Neural cell (in vitro differentiated cells): ENCODE measurements at regions not wholly inside any gene's neighbourhood (a gene's known extent, or its start where the extent isn't known, plus 50 kb on each side); places are given as distances from the start of the nearest gene placed in this dataset.

Source experiments
- H2AFZ ChIP-seq: fragments of 200-600, 300-800 bp; sonication (generic), shearing (Covaris generic); 2 replicates; pipeline ENCODE4 v1.6.0; 2014; ENCODE audit warnings: low read depth, mild to moderate bottlenecking, antibody characterized with exemption, low read length, moderate library complexity
- H3F3A ChIP-seq: fragments of 200-600 bp; shearing (Covaris generic); 2 replicates; pipeline ENCODE4 v1.6.1; 2016; ENCODE audit warnings: mild to moderate bottlenecking, moderate library complexity, mixed read lengths, antibody characterized with exemption, low read length; ENCODE audit not compliant: insufficient read depth, poor library complexity, severe bottlenecking
- H3K27ac ChIP-seq: fragments of 200-600, 300-800 bp; sonication (generic), shearing (Covaris generic); 2 replicates; pipeline ENCODE4 v1.5.1; 2014; ENCODE audit warnings: mild to moderate bottlenecking, low read length, moderate library complexity
- H3K27me3 ChIP-seq: fragments of 300-800, 200-600 bp; sonication (generic), shearing (Covaris generic); 2 replicates; pipeline ENCODE4 v1.6.0; 2014; ENCODE audit warnings: mild to moderate bottlenecking, low read depth, low read length, moderate library complexity; ENCODE audit not compliant: insufficient read depth
- H3K36me3 ChIP-seq: fragments of 300-800, 200-600 bp; sonication (generic), shearing (Covaris generic); 2 replicates; pipeline ENCODE4 v1.5.1; 2014; ENCODE audit warnings: mild to moderate bottlenecking, antibody characterized with exemption, low read length, moderate library complexity; ENCODE audit not compliant: insufficient read depth
- H3K4me2 ChIP-seq: fragments of 300-800, 200-600 bp; sonication (generic), shearing (Covaris generic); 2 replicates; pipeline ENCODE4 v1.6.0; 2014; ENCODE audit warnings: mild to moderate bottlenecking, low read length
- H3K4me3 ChIP-seq: fragments of 300-800, 200-600 bp; sonication (generic), shearing (Covaris generic); 2 replicates; pipeline ENCODE4 v1.5.1; 2014; ENCODE audit warnings: mild to moderate bottlenecking, low read length, moderate library complexity
- H3K79me2 ChIP-seq: fragments of 200-600 bp; shearing (Covaris generic); replicated peaks from 2 replicates; pipeline ENCODE4 v1.6.0; 2014; ENCODE audit warnings: mild to moderate bottlenecking, low read length, moderate library complexity; ENCODE audit not compliant: insufficient read depth
- H3K9ac ChIP-seq: fragments of 300-800, 200-600 bp; sonication (generic), shearing (Covaris generic); 2 replicates; pipeline ENCODE4 v1.6.1; 2016; ENCODE audit warnings: mild to moderate bottlenecking, low read length, mixed read lengths
- H3K9me2 ChIP-seq: fragments of 200-600 bp; shearing (Covaris generic); 2 replicates; pipeline ENCODE4 v1.6.1; 2016; ENCODE audit warnings: mild to moderate bottlenecking, low read length, mixed read lengths; ENCODE audit not compliant: insufficient read depth
- H3K9me3 ChIP-seq: fragments of 200-600, 300-800 bp; sonication (generic), shearing (Covaris generic); 2 replicates; pipeline ENCODE4 v1.6.1; 2016; ENCODE audit warnings: mild to moderate bottlenecking, mixed run types, low read length, moderate library complexity, mixed read lengths
- H4K20me1 ChIP-seq: fragments of 200-600 bp; shearing (Covaris generic); 2 replicates; pipeline ENCODE4 v1.6.1; 2016; ENCODE audit warnings: mild to moderate bottlenecking, mixed run types; ENCODE audit not compliant: insufficient read depth
- EP300 ChIP-seq: fragments of 450-650 bp; conservative IDR thresholded peaks from 2 replicates; pipeline ENCODE4 v1.6.1; 2014; ENCODE audit warnings: antibody characterized with exemption, mild to moderate bottlenecking, moderate library complexity; ENCODE audit not compliant: poor library complexity, severe bottlenecking
- EZH2 ChIP-seq: fragments of 200-600, 300-800 bp; shearing (Covaris generic), sonication (generic); IDR thresholded peaks from 2 replicates; pipeline ENCODE4 v1.6.1; 2014; ENCODE audit warnings: antibody characterized with exemption, low read length, borderline replicate concordance, mild to moderate bottlenecking; ENCODE audit not compliant: insufficient read depth, poor library complexity, severe bottlenecking
- MXI1 ChIP-seq: fragments of 450-650 bp; conservative IDR thresholded peaks from 2 replicates; pipeline ENCODE4 v1.6.1; 2014; ENCODE audit warnings: antibody characterized with exemption, mild to moderate bottlenecking; ENCODE audit not compliant: poor library complexity, severe bottlenecking
- POLR2AphosphoS5 ChIP-seq: IDR thresholded peaks from 2 replicates; pipeline ENCODE4 v1.6.1; 2012
- RAD21 ChIP-seq: fragments of 450-650 bp; conservative IDR thresholded peaks from 2 replicates; pipeline ENCODE4 v1.6.1; 2014; ENCODE audit warnings: antibody characterized with exemption, mild to moderate bottlenecking, moderate library complexity
- SMC3 ChIP-seq: fragments of 450-650 bp; conservative IDR thresholded peaks from 2 replicates; pipeline ENCODE4 v1.6.1; 2014; ENCODE audit warnings: antibody characterized with exemption, mild to moderate bottlenecking, moderate library complexity; ENCODE audit not compliant: poor library complexity
- TAF1 ChIP-seq: IDR thresholded peaks from 2 replicates; pipeline ENCODE4 v1.6.1; 2012; ENCODE audit warnings: low read depth
- TF ChIP-seq, protein P1 (sequence below): fragments of 450-650 bp; IDR thresholded peaks from 2 replicates; pipeline ENCODE4 v1.5.1; 2014; ENCODE audit warnings: antibody characterized with exemption, mild to moderate bottlenecking, moderate library complexity; ENCODE audit not compliant: poor library complexity, severe bottlenecking
- TF ChIP-seq, protein P2 (sequence below): IDR thresholded peaks from 2 replicates; pipeline ENCODE4 v1.6.1; 2012; ENCODE audit warnings: borderline replicate concordance

DNA sequence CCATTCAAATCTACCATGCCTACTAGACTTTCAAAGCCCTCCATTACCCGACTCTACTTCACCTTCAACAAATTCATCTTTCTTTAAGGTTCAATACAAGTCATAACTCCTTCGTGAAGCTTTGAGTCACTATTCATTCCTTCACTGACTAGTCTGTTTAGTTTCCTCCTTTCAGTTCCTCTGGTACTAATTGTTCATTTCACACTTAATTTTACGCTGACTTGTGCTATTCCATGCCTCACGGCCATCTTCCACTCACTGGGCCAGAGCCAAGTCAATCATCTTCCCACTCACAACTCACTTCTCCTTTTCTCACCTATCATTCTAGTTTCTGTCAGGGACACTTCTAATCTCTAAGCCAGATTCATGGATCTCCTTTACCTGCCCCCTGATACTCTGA is 136.2 kb downstream of the MTX2 start:
- Histone ChIP-seq H3K79me2 (no peaks in the 10 kb centered on the region), H3K4me2 (no peak overlapping the region), H3K9me3 (no peaks in the 10 kb centered on the region), H3K36me3 (no peaks in the 10 kb centered on the region), H3K27me3 (no peaks in the 10 kb centered on the region), H2AFZ (no peak overlapping the region), H3K9me2 (no peaks in the 10 kb centered on the region), H3K9ac (no peak overlapping the region), H4K20me1 (no peaks in the 10 kb centered on the region), H3F3A (no peaks in the 10 kb centered on the region), H3K4me3 (no peak overlapping the region), H3K27ac (no peak overlapping the region)
- TF ChIP-seq POLR2AphosphoS5, result no peak
- no peak for TF ChIP-seq RAD21
- TF ChIP-seq, protein P1, sequence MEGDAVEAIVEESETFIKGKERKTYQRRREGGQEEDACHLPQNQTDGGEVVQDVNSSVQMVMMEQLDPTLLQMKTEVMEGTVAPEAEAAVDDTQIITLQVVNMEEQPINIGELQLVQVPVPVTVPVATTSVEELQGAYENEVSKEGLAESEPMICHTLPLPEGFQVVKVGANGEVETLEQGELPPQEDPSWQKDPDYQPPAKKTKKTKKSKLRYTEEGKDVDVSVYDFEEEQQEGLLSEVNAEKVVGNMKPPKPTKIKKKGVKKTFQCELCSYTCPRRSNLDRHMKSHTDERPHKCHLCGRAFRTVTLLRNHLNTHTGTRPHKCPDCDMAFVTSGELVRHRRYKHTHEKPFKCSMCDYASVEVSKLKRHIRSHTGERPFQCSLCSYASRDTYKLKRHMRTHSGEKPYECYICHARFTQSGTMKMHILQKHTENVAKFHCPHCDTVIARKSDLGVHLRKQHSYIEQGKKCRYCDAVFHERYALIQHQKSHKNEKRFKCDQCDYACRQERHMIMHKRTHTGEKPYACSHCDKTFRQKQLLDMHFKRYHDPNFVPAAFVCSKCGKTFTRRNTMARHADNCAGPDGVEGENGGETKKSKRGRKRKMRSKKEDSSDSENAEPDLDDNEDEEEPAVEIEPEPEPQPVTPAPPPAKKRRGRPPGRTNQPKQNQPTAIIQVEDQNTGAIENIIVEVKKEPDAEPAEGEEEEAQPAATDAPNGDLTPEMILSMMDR, result no peak
- no peak for TF ChIP-seq EZH2
- no peak for TF ChIP-seq MXI1
- TF ChIP-seq TAF1, result no peak
- TF ChIP-seq EP300, result no peak
- TF ChIP-seq SMC3, result no peak
- TF ChIP-seq, protein P2, sequence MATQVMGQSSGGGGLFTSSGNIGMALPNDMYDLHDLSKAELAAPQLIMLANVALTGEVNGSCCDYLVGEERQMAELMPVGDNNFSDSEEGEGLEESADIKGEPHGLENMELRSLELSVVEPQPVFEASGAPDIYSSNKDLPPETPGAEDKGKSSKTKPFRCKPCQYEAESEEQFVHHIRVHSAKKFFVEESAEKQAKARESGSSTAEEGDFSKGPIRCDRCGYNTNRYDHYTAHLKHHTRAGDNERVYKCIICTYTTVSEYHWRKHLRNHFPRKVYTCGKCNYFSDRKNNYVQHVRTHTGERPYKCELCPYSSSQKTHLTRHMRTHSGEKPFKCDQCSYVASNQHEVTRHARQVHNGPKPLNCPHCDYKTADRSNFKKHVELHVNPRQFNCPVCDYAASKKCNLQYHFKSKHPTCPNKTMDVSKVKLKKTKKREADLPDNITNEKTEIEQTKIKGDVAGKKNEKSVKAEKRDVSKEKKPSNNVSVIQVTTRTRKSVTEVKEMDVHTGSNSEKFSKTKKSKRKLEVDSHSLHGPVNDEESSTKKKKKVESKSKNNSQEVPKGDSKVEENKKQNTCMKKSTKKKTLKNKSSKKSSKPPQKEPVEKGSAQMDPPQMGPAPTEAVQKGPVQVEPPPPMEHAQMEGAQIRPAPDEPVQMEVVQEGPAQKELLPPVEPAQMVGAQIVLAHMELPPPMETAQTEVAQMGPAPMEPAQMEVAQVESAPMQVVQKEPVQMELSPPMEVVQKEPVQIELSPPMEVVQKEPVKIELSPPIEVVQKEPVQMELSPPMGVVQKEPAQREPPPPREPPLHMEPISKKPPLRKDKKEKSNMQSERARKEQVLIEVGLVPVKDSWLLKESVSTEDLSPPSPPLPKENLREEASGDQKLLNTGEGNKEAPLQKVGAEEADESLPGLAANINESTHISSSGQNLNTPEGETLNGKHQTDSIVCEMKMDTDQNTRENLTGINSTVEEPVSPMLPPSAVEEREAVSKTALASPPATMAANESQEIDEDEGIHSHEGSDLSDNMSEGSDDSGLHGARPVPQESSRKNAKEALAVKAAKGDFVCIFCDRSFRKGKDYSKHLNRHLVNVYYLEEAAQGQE, result no peak

DNA sequence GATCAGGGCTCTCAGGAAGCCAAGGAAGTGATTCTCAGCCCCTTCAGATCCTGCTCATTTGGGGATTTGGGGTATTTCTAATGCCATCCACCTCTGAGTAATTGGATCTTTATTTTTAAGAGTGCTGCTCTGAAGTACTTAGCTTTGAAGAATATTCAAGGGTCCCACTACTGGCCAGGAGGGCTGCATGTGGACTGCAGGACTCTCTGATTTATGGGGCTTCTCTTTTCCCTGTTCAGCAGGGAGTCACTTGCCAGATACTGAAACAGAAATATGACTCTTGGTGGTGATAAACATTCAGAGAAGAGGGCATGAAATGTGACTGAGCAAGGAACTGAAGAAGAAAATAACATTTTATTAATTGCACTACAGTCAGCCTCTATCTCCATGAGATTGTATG is 138.5 kb downstream of the MTX2 start:
- Histone ChIP-seq H3K4me2 (no peak overlapping the region), H3K36me3 (no peaks in the 10 kb centered on the region), H3K27ac (no peak overlapping the region), H3K4me3 (no peak overlapping the region), H4K20me1 (no peaks in the 10 kb centered on the region), H3F3A (no peaks in the 10 kb centered on the region), H3K79me2 (no peaks in the 10 kb centered on the region), H3K9ac (no peak overlapping the region), H3K27me3 (no peaks in the 10 kb centered on the region), H2AFZ (no peak overlapping the region), H3K9me2 (no peaks in the 10 kb centered on the region), H3K9me3 (no peaks in the 10 kb centered on the region)
- TF ChIP-seq POLR2AphosphoS5, result no peak

DNA sequence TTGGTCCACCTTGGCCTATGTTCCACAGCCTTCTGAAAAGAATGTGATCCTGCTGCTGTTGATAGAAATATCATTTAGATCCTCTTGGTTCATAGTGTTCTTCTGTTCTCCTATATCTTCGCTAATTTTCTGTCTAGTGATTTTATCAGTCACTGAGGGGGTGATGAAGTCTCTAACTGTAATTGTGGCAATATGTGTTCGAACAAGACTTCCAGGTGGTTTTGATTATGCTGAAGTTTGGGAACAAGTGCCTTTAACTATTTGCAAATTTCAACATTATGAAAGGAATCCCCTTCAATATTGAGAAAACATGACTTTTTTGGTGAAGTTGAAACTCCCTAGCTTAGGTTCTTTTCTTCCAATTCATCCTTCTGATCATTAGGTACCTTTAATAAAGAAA is 140.4 kb downstream of the MTX2 start:
- Histone ChIP-seq H4K20me1 (no peaks in the 10 kb centered on the region), H3K27ac (no peak overlapping the region), H3K9ac (no peak overlapping the region), H3K4me2 (no peak overlapping the region), H3F3A (no peaks in the 10 kb centered on the region), H3K4me3 (no peak overlapping the region), H3K36me3 (no peaks in the 10 kb centered on the region), H3K9me3 (no peaks in the 10 kb centered on the region), H3K79me2 (no peaks in the 10 kb centered on the region), H3K9me2 (no peaks in the 10 kb centered on the region), H3K27me3 (no peaks in the 10 kb centered on the region), H2AFZ (no peak overlapping the region)
- TF ChIP-seq SMC3 (no peak), EZH2 (no peak), TAF1 (no peak), MXI1 (no peak), EP300 (no peak), POLR2AphosphoS5 (no peak), RAD21 (no peak)
- TF ChIP-seq, protein P1, result no peak
- TF ChIP-seq, protein P2, result no peak
